Muscle of back (tissue), 3 donors: ENCODE measurements at regions not wholly inside any gene's neighbourhood (a gene's known extent, or its start where the extent isn't known, plus 50 kb on each side); places are given as distances from the start of the nearest gene placed in this dataset.
"Not testable (repeated sequence)": the region's sequence is repeated elsewhere in the genome, so short reads cannot be mapped to it uniquely, and the experiment has no call there.

ENCODE experiments used
- DNase-seq, 3 donors: peaks; one replicate each; pipeline versions ENCODE4 v3.0.0 to v3.0.0-alpha.2; 2013

DNA sequence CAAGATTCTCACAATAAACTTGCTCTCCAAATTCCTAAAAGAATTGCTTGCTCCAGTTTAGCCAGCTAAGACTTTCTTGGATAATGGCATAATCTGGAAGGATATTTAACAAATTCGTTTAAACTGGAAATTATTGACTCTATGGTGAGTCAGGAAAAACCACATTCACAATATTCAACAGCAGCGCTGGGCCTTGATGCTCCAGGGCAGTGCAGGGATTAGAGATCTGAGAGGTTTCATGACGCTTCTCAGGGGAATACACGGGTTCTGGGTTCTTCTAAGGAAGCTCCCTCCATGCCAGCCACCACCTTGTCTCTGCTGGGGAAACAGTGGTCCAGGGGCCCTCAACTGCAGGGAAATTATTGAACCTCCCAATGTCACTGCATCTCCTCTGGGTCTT, 123.3 kb upstream of the FAM20C start:
- DNase-seq: not testable (repeated sequence)

DNA sequence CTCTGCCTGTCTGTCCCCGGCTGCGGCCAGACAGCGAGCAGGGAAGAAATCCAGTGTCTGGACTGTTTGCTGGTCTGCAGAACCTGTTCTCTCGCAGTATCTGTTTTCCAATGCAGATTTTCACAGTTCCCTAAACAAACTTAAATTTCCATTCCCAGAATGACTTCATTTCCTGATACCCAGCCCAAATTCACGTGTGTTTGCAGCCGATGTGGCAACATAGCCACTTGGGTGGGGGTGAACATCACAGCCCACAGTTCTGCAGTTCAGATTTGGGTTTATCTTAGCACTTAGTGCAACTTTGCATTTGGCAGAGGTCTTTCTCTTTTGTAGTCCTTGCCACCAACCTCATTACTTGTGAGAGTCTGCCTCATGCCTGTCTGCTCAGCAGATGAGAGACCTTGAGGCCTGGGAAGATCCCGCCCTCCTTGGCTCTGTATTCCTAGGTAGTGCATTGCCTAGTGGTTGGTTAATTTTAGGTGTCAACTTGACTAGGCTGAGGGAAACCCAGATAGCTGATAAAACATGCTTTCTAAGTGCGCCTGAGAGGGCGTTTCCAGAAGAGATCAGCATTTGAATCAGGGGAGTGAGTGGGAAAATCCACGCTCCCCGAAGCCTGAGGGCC, 122.8 kb upstream of the FAM20C start:
- not testable (repeated sequence) for DNase-seq

DNA sequence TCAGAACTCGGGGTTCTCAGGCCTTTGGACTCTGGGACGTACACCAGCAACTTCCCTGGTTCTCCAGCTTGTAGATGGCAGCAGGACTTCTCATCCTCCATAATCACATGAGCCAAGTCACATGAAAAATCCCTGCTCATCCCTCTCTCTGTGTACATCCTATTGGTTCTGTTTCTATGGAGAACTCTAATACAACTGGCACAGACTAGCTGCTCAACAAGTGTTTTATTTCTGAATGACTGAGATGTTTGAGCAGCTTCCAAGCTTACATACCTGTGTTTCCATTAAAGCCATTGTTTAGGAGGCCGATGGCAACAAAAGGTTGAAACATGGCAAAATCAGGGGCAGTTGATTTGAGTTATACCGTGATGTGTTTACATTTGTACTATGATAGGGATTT, 122.2 kb upstream of the FAM20C start:
- DNase-seq: not testable (repeated sequence)

DNA sequence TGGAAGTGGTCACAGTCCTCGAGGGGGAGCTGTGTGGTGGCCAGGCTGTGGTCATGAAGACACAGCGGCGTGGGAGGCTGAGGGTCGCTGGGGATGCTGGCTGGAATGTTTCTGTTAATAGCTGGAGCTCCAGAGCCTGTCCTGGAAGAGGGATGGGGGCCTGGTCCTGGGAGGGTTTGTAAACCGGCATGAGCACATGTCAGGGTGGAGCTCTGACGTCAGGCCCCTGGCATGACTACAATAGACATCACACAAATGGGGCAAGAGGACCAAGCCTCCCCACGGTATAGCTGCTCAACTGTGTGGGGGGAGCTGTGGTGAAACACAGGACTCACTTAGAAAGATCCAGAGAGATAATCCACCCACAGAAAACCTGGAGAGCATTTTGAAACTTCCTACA, 121.4 kb upstream of the FAM20C start:
- peak in 2 of 3 donors; percentile 52 to 84 for DNase-seq

DNA sequence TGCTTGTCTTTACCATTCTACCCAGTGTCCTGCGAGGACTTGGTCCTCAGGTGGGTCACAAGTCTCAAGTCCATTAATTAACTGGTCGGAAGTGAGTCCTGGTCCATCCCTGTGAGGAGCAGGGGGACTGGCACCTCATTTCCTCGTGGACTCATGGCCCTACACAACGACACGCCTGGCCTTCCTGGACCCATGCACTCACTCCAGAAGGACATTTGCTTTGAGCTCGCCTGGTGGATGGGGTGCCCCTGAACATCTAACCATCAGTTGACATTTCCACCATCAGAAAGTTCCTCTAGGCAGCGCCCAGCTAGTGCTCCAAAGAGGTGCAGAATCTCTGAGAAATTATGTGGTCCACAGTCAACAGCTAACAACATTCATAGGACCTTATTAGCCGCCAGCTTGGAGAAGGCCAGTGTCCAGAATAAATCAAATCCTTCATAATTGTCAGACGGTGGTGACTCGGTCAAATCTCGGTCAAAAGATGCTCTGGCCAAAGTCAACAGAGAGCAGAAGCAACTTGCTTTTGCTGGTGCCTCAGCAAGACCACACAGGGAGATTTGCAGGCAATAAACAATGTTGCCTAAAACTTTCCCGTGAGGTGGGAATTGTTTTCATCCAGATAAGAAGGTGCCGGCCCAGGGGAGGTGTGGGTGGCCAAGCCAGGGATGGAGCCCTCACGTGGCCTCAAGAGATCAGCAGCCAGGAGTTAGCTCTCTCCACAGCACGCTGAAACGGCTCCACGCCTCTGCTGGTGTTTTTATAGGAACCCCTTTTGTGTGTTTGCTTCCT, 119.9 kb upstream of the FAM20C start:
- DNase-seq: not testable (repeated sequence)

DNA sequence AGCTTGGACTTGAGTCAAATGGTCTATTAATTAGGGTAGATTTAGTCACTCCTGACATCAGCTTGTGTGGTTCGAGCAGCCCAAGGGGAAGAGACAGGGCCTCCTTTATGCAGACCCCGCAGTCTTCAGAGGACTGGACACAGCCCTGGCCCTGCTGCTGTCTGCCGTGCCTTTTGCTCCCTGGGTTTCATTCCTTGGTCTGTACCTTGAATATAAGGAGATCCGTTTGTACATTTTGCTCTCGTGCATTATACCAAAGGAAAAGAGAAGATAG, 119.4 kb upstream of the FAM20C start:
- not testable (repeated sequence) for DNase-seq

DNA sequence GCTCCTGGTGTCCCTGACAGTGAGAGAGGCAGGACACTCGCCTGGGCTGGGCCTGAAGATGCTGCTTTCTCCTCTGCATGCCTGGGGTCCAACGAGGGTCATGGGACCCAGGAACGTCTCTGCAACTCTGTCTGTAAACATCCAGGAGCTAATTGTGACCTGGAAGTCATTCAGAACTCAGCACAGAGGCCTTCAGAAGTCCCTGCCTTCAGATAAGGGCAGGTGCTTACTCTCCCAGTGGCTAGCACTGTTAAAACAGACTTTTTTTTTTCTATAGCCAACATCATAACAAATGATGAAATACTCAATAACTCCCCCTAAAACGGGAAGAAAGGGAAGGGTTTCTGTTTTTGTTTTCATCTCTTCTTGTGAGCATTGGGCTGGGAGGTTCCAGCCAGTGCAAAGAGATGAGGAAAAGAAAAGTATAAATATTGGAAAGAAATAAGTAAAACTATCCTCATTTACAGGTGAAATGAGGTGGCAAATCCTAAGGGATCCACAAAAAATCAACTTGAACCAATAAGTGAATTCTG, 118.3 kb upstream of the FAM20C start:
- DNase-seq: not testable (repeated sequence)

DNA sequence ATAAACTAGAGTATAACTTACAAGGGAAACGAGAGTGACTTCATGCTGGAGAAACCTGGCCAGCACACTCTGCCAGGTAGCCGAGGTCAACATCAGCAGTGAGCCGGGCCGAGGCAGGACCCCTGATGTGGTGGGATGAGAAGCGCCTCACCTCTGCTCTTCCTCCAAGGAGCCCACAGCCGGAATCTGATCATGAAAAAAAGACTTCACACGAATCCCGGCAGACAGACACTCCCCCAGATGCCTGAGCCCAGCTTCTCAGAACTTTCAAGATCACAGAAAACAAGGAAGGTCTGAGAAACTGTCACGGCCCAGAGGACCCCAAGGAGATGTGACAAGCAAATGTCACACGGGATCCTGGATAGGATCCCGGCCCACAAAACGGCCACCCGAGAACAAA, 116.9 kb upstream of the FAM20C start:
- DNase-seq: not testable (repeated sequence)

DNA sequence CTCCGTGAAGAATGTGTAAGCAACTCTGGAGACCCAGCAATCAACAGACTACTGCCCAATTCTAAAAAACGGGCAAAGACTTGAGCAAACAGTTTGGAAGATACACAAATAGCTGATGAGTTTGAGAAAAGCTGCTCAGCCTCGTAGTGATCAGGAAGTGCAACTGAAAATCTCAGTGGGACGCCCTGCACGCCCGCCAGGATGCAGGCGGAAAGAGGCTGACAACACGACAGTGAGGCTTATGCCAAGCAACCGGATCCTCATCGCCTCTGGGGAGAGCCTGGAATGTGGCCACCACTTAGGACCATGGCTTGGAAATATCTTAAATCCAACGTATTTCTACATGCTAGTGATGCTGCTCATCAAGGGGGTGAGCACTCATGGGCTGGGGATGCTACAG, 116.2 kb upstream of the FAM20C start:
- DNase-seq: not testable (repeated sequence)

DNA sequence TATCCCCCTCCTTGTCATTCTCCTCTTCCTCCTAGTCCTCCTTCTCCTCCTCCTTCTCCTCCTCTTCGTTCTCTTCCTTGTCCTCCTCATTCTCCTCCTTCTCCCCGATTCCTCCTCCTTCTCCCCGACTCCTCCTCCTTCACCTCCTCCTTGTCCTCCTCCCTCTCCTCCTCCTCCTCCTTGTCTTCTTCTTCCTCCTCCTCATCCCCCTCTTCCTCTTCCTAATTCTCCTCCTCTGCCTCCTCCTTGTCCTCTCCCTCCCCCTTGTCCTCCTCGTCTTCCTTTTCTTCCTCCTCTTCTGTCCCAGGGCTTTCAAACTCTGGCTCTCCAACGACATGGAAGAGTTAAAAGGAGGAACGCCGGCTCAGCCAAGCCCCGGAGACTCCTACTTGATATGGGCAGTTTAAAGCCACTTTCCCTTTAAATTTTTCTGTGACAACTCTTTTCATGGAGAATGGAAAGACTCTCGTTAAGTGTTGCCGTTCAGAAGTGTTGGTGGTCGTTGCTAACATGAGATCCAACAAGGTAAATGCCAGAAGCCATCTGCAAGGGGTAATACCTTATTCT, 115.5 kb upstream of the FAM20C start:
- not testable (repeated sequence) for DNase-seq

DNA sequence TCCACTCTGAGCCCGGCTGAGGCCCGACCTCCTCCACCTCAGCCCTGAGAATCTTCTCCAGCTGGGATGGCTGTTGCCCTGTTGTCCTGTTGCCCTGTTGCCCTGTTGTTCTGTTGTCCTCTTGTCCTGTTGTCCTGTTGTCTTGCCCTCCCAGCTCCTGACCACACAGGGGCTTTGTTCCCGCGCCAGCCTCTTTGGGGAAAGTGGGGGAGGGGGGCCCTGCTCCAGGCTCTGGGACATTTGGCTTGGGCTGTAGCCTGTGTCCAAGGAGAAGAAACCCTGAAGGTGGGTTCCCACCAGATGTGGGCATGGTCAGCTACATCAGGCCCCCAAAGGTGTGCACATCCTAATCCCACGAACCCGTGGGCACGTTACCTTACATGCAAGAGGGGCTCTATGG, 113.5 kb upstream of the FAM20C start:
- DNase-seq: not testable (repeated sequence)

DNA sequence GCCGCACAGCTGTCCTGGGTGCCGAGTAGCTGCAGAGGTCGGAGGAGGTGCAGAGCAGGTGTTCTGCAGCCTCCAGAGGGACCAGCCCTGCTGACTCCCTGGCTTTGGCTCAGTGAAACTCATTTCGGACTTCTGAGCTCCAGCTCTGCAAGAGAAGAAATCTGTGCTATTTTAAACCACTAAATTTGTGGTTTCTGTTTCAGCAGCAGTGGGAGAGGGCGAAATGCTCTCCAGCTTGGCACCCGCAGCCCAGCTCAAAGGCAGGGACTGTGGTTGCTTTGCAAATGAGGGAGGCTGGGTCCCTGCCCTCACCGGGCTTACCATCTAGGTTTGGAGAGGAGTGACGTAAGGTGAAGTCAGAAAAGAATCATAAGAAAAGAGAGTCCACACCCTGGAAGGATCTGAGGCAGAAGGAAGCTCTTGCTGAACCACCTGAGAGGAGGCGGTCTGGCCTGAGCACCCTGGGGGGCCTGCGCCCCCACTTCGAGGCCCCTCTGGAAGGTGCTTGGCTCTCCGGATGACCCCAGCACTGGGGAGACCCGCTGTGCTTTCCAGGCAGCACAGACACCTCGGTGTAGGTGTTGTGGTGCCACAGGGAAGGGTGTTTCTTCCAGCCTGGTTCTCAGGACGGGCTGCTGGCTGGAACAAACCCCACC, 112.8 kb upstream of the FAM20C start:
- not testable (repeated sequence) for DNase-seq

DNA sequence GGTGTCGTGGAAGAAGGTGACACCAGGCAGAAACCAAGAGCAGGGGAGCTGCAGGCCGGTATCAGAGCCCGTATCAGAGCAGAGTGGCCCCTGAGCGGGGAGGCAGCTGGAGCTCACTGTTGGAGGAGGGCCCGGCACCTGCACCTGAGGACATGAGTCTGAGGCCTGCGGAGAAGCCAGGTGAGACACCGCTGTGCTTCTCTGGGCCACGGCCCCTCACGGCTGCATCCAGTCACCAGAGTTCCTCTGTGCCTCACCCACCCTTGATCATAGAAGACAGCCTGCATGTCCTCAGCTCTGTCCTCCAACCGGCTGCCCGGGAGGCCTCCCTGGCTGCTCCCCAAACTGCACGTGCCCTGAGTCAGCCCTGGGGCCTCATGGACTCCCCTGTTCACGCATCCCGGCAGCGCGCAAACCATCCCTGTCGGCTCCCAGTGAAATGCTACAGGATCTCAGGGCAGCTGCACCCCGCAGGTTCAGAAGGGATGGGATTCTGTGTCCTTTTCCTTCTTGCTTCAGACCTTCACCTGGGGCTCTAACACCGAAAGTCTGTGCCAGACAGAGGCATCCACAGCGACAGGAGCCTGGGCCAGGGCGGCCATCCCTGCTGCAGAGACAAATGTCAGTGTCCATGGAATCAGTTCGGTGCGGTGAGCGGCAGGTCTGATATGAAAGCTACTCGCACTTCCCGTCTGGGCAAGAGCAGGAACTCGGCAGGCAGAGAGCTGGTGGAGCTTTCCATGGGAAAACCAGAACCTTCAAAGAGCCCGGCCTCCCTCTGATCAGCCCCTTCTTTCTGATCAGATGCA, 111.9 kb upstream of the FAM20C start:
- DNase-seq: no peak

DNA sequence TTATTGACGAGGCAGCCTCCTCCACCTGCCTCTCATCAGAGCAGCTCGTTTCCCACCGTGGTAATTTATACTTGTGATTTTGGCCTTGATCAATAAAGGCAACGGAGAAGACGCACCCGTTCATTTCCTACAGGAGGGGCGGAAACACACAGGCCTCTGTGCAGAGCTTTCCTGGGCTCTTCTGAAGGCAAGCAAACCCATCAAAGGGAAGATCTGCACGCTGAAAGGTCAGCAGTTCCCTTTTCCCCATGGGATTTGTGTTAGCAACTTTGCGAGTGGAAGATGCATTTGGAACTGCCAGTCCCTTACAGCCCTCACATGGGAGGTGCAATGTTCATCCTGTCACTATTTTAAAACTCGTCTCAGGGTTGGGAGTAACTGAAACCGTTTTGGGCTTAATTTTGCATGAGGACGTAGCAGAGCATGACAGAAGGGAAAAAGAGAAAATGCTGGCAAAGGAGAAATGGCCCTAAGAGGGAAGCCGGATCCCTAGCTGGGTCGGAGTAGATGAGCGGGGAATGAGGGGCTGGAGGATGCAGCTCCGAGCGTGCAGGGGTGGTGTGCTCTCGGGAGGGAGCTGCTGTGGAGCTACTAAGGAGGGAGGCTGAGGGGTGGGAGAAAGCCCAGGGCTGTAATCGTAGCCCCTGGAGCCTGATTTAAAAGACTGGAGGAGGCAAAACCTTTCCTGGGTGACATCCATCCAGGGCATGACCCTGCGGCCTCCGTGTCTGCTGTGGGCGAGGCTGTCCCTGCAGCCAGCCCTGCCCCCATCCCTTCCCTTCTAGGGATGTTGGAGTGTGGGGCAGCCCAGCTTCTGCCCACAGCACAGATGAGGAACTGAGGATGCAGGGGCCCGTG, 111.1 kb upstream of the FAM20C start:
- no peak for DNase-seq

DNA sequence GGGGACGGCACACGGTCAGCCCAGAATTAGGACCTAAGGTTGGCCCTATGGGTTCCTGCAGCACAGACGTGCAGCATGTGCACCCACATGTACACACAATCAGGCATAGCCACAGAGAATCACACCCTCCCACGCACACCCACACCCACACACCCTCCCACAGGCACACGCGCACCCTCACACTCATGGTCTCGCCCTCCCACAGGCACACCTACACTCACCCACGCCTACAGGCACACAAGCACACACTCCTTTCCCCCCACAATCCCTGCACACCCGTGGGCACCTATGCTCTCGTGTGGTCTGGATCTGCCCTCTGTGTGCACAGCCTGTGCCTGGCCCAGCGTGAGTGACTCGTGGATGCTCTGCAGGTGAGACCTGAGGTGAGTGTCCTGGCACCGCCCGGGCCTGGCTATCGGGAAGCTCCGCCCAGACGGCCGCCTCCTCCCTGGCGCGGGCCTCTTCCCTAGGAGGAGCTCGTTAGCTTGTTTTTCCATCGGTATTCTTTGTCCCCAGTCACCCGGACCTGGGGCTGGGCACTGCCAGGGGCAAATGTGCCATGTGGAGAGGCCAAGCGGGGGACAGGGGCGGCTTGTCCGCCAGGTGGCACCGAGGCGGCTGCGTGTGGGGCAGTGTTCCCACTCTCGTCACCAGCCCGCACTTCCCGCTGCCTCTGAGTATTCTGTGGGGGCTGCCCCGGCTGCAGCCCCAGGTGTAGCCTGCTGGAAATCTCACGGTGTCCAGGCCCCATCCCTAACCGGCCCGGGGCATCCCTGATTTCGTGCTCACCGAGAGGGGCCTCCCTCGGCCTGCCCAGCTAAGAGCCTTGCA, 110.2 kb upstream of the FAM20C start:
- DNase-seq: no peak

DNA sequence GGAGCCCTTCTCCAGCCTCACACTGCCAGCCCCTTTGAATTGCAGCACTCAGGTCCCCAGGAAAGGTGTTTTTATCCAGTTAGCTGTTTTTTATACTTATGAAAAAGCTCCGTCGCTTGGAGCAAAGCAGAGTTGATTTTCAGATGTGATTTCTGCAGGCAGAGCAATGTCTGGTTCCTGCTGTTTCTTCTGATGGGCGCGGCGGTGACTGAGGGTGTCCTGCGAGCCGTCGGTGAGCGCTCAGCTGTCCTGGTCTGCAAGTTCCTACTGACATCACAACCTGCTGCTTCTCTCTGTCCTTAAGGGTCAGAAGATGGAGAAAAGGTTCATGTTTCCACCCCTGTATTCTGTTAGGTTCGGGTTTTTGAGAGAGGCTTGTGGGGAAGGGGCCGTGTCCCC, 109.6 kb upstream of the FAM20C start:
- DNase-seq: no peak

DNA sequence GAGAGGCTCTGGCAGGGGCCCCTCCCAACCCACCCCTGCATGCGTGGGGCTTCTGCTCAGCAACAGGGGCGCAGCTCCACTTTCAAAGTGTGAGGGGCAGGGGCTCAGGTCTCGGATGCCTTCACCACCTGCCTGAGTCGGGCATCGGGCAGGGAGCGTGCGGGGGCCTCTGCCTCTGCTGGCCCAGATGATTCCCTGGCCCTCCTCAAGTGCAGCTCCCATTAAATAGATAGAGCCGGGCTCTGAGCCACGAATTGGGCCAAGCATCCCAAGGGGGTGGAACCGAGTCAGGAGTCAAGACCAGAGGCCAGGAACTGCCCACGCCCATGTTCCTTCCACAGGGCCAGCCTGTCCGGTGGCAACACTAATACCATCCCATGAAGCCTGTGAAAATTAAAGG, 108.9 kb upstream of the FAM20C start:
- DNase-seq: no peak

DNA sequence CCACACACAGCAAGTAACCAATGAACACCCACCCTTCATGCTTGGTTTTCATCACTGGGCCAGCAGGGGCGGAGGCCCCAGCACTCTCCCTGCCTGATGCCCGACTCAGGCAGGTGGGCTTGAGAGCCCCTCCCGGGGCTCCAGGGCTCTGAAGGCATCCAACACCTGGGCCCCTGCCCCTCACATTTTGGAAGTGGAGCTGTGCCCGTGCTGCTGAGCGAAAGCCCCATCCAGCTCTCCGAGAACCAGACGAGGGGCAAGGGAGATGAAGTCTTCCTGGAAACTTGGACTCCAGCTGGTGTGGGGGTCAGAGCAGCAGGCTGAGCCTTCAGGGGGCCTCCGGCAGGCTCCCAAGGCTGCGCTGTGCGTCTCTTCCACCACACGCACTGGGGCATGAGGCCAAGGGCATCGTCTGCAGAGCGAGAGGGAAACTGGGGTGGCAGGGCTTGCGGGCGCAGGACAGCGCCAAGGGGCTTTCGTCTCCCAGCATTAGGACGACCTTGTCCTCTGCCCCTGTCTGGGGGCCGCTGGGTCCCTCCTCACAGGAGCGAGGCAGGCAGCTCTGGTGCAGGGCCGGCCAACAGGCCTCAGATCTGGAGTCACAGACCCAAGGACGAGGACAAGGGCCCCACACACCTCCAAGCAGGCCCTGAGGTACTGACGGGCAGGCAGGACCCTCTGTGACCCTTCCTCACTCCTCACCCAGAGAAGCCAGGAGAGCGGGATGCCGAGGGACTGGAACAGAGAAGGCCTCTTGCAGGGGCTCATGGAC, 108.3 kb upstream of the FAM20C start:
- DNase-seq: no peak

DNA sequence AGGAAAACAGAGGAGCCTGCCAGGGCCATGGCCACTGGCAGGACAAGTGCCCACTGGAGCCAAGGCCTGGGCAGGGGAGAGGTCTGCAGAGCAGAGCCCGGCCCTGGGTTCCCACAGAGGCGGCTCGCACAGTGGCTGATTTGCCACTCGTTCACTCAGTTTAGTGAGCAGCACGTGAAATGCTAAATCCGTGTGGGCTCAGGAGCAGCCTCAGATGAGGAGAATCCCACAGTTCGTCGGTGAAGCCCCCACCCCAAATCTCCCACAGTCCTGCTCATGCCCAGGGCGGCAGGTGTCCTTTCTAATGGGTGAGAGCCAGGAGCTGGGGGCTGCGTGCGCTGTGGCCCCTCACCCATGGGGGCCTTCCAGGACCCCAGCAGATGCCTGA, 107.7 kb upstream of the FAM20C start:
- no peak for DNase-seq
